ENCODE measurements at regions not wholly inside any gene's neighbourhood (a gene's known extent, or its start where the extent isn't known, plus 50 kb on each side); places are given as distances from the start of the nearest gene placed in this dataset.

GRCh38 chr3:166307756-166308350 is 470.6 kb upstream of the BCHE start:
- in situ Hi-C loops (cut with HindIII; ENCODE audit: low pct_ligation_motif_present, low sequenced_read_pairs) = no loop called here
- no peak for DNase-seq
- no peaks in the 10 kb centered on the region for H3K27me3 ChIP-seq (replicated peaks)
- H3K4me3 ChIP-seq (ENCODE audit: low read depth, low read length) = no peak overlapping the region
- H3K27ac ChIP-seq = no peak overlapping the region
- no peaks in the 10 kb centered on the region for H3K36me3 ChIP-seq (replicated peaks)
- no peak for TF ChIP-seq CTCF (IDR thresholded peaks at IDR 0.05; ENCODE audit: low read depth, low read length, missing control alignments)

- Histone ChIP-seq H3K27me3 (replicated peaks) (no peaks in the 10 kb centered on the region), H3K36me3 (replicated peaks) (no peaks in the 10 kb centered on the region), H3K27ac (no peak overlapping the region), H3K4me3 (ENCODE audit: low read depth, low read length) (no peak overlapping the region)
- DNase-seq = no peak
- in situ Hi-C loops (cut with HindIII; ENCODE audit: low pct_ligation_motif_present, low sequenced_read_pairs) = no loop called here
- TF ChIP-seq CTCF (IDR thresholded peaks at IDR 0.05; ENCODE audit: low read depth, low read length, missing control alignments) = no peak
These were observed 467.4 kb upstream of the BCHE start for GRCh38 chr3:166304584-166304983.

GRCh38 chr3:166303681-166304080 is 466.5 kb upstream of the BCHE start:
- in situ Hi-C loops (cut with HindIII; ENCODE audit: low pct_ligation_motif_present, low sequenced_read_pairs) = no loop called here
- TF ChIP-seq CTCF (IDR thresholded peaks at IDR 0.05; ENCODE audit: low read depth, low read length, missing control alignments) = no peak
- H3K27ac ChIP-seq = no peak overlapping the region

GRCh38 chr3:166302331-166302730 is 465.1 kb upstream of the BCHE start:
- H3K4me3 ChIP-seq (ENCODE audit: low read depth, low read length) = no peak overlapping the region
- DNase-seq = no peak
- no peaks in the 10 kb centered on the region for H3K27me3 ChIP-seq (replicated peaks)
- H3K27ac ChIP-seq = no peak overlapping the region
- in situ Hi-C loops (cut with HindIII; ENCODE audit: low pct_ligation_motif_present, low sequenced_read_pairs) = no loop called here
- no peaks in the 10 kb centered on the region for H3K36me3 ChIP-seq (replicated peaks)
- no peak for TF ChIP-seq CTCF (IDR thresholded peaks at IDR 0.05; ENCODE audit: low read depth, low read length, missing control alignments)

More at GRCh38 chr3:166303681-166304080, 466.5 kb upstream of the BCHE start:
- no peak overlapping the region for H3K4me3 ChIP-seq (ENCODE audit: low read depth, low read length)
- DNase-seq = no peak
- H3K27me3 ChIP-seq (replicated peaks) = no peaks in the 10 kb centered on the region
- no peaks in the 10 kb centered on the region for H3K36me3 ChIP-seq (replicated peaks)

DNA sequence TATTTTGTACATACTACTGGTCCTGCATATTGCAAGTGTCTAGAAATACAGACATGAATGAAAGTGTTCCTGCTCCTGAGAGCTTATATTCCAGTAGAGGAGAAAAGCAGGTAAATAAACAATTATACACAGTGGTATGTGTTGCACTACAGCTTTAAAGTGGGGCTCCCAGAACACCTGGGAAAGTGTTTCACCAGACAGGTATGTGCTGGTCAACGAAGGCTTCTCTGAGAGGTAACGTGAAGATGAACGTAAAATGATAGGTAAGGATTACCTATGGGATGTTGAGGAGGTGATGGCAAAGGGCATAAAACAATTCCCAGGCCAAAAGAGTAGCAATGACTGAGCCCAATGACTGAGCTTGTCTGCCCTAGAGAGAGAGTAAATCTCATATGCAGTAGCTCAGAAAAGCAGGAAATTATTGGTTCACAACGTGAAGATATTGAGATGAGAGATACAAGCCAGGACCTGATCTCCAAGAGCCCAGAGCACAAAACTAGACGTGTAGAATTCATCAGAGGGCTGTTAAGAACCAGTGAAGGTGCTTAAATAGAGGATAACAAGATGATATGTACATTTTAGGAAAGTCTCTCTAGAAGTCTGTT is 459.1 kb upstream of the BCHE start:
- no peak overlapping the region for H3K4me3 ChIP-seq (ENCODE audit: low read depth, low read length)
- in situ Hi-C loops (cut with HindIII; ENCODE audit: low pct_ligation_motif_present, low sequenced_read_pairs) = no loop called here
- H3K27ac ChIP-seq = no peak overlapping the region
- no peaks in the 10 kb centered on the region for H3K36me3 ChIP-seq (replicated peaks)
- no peak for TF ChIP-seq CTCF (IDR thresholded peaks at IDR 0.05; ENCODE audit: low read depth, low read length, missing control alignments)
- no peaks in the 10 kb centered on the region for H3K27me3 ChIP-seq (replicated peaks)
- DNase-seq = no peak

All from brain microvascular endothelial cell (primary cell).